ENCODE measurements at regions not wholly inside any gene's neighbourhood (a gene's known extent, or its start where the extent isn't known, plus 50 kb on each side); places are given as distances from the start of the nearest gene placed in this dataset.

GRCh38 chr4:38323141-38323641 lies 340.8 kb upstream of the KLF3 start:
- H2BK120ac ChIP-seq (ENCODE audit: low read depth, low read length), result peak overlapping the region; percentile 58
- ChIA-PET POLR2A (ENCODE audit: unreplicated experiment) (interaction anchor here (0.6 kb wide), 1 partner anchor 349 kb away, joined by 6 read pairs; no protein-coding TSS in a partner anchor), CTCF (interaction anchor here (0.6 to 1.2 kb wide), 5 partner anchors 144 to 408 kb away, joined by 3 to 8 read pairs (median 4); no protein-coding TSS in a partner anchor)
- peak overlapping the region; percentile 20; the same call in 1 of the 2 replicates for H4K91ac ChIP-seq (ENCODE audit: insufficient read depth, low read depth, low read length)
- in situ Hi-C loops (cut with MboI; ENCODE audit: low sequenced_read_pairs), result no loop called here
- DNase-seq, result peak; percentile 43
- H3K4me3 ChIP-seq (ENCODE audit: insufficient read depth, low read depth, low read length), result no peak overlapping the region
- peak overlapping the region; percentile 53 for H3K18ac ChIP-seq (ENCODE audit: low read depth, low read length)
- H3K36me3 ChIP-seq (ENCODE audit: control insufficient read depth, insufficient read depth, low read length), result no peaks in the 10 kb centered on the region
- peak overlapping the region; percentile 46; the same call in 1 of the 2 replicates for H2AK5ac ChIP-seq (ENCODE audit: low read depth, low read length)
- no peak overlapping the region; the same call in 1 of the 2 replicates for H3K56ac ChIP-seq (ENCODE audit: extremely low read depth, insufficient read depth, low read length)
- no peak overlapping the region for H3K23ac ChIP-seq (ENCODE audit: low read depth, low read length)
- no peak overlapping the region; the same call in 1 of the 2 replicates for H3K27ac ChIP-seq (ENCODE audit: insufficient read depth, low read length)
- no peaks in the 10 kb centered on the region for H3K79me1 ChIP-seq (ENCODE audit: low read depth in 1 of 2, low read length in 2 of 2)
- H3K4me1 ChIP-seq (ENCODE audit: control insufficient read depth, insufficient read depth, low read length), result peaks cover 8% of the 10 kb centered on the region
- peak overlapping the region; percentile 43 for H4K5ac ChIP-seq (ENCODE audit: low read depth, low read length)
- 71% methylated on average over 1 of the region's 4 CpGs; no CpG with 5 or more reads in 1 of the 2 experiments for WGBS, 2 experiments (ENCODE audit: extremely low coverage in 2 of 2, insufficient read length in 1 of 2)
- peak overlapping the region; percentile 28; the same call in 1 of the 2 replicates for H3K4me2 ChIP-seq (ENCODE audit: low read depth, low read length)
- H2AFZ ChIP-seq (replicated peaks; ENCODE audit: low read length, poor library complexity), result no peak overlapping the region
- dilution Hi-C loops (cut with HindIII; ENCODE audit: low sequenced_read_pairs, unreplicated experiment), result no loop called here
- no peaks in the 10 kb centered on the region; the same call in 1 of the 2 replicates for H3K9me3 ChIP-seq (ENCODE audit: control insufficient read depth, insufficient read depth, low read length)
- no peak for ATAC-seq (ENCODE audit: low read depth)
- BruUV-seq (replicated peaks), result no TSS peak
- H3K9me1 ChIP-seq (ENCODE audit: insufficient read depth, low read length), result no peaks in the 10 kb centered on the region; the same call in 1 of the 2 replicates
- peak overlapping the region; percentile 36; the same call in 1 of the 2 replicates for H2BK20ac ChIP-seq (ENCODE audit: low read depth, low read length)
- H3K4ac ChIP-seq (ENCODE audit: low read depth, low read length), result peak overlapping the region; percentile 54; the same call in 1 of the 2 replicates
- H2AK9ac ChIP-seq (replicated peaks; ENCODE audit: low read depth, low read length, poor library complexity), result no peak overlapping the region
- no peaks in the 10 kb centered on the region; the same call in 1 of the 2 replicates for H3K27me3 ChIP-seq (ENCODE audit: control insufficient read depth, insufficient read depth, low read length)
- H4K20me1 ChIP-seq (ENCODE audit: insufficient read depth, low read length), result no peaks in the 10 kb centered on the region
- H3K9ac ChIP-seq (ENCODE audit: low read depth, low read length), result no peak overlapping the region
- peak overlapping the region in 1 of 2 experiments; percentile 39; a peak in 1 of 4 replicates for H4K8ac ChIP-seq (ENCODE audit: low read depth in 2 of 2, low read length in 2 of 2)
- 0 out of 3 replicates have a peak overlapping the region, but pooled peaks have one; percentile 9 for H2BK15ac ChIP-seq (ENCODE audit: low read depth, low read length)
- H2BK5ac ChIP-seq (ENCODE audit: low read depth, low read length, poor library complexity, severe bottlenecking), result peak overlapping the region; percentile 31
- H3K14ac ChIP-seq (replicated peaks; ENCODE audit: low read depth, low read length), result peak overlapping the region; percentile 34
- intact Hi-C loops (cut with micrococcal nuclease), result loop anchor here (5.0 kb wide), 1 partner anchor 239 kb away; no protein-coding TSS in a partner anchor
- TF ChIP-seq SMC3 (IDR thresholded peaks at IDR 0.05; ENCODE audit: low read depth, low read length) (no peak), USF2 (IDR thresholded peaks at IDR 0.05; ENCODE audit: low read depth, low read length) (no peak), FOS (IDR thresholded peaks at IDR 0.05; ENCODE audit: low read depth, low read length) (no peak), RAD21 (IDR thresholded peaks at IDR 0.05; ENCODE audit: low read length) (no peak), MXI1 (IDR thresholded peaks at IDR 0.05; ENCODE audit: borderline replicate concordance, low read depth, low read length) (no peak), MAZ (IDR thresholded peaks at IDR 0.05; ENCODE audit: borderline replicate concordance, low read depth, low read length) (no peak), CHD1 (IDR thresholded peaks at IDR 0.05; ENCODE audit: low read depth, low read length) (no peak), RCOR1 (IDR thresholded peaks at IDR 0.05; ENCODE audit: insufficient replicate concordance, low read length) (no peak), RFX5 (IDR thresholded peaks at IDR 0.05; ENCODE audit: low read depth, low read length) (no peak), NFE2L2 (IDR thresholded peaks at IDR 0.05; ENCODE audit: low read depth, low read length) (no peak), BHLHE40 (IDR thresholded peaks at IDR 0.05; ENCODE audit: low read depth, low read length) (no peak), POLR2A (IDR thresholded peaks at IDR 0.05; ENCODE audit: low read depth, low read length) (no peak), CTCF (conservative IDR thresholded peaks at IDR 0.05; ENCODE audit: low read depth, low read length) (no peak), CEBPB (IDR thresholded peaks at IDR 0.05; ENCODE audit: low read depth, low read length) (no peak), MAFK (IDR thresholded peaks at IDR 0.05; ENCODE audit: low read depth, low read length) (no peak)

All from IMR-90 (cell line).